ENCODE measurements at regions not wholly inside any gene's neighbourhood (a gene's known extent, or its start where the extent isn't known, plus 50 kb on each side); places are given as distances from the start of the nearest gene placed in this dataset.

DNA sequence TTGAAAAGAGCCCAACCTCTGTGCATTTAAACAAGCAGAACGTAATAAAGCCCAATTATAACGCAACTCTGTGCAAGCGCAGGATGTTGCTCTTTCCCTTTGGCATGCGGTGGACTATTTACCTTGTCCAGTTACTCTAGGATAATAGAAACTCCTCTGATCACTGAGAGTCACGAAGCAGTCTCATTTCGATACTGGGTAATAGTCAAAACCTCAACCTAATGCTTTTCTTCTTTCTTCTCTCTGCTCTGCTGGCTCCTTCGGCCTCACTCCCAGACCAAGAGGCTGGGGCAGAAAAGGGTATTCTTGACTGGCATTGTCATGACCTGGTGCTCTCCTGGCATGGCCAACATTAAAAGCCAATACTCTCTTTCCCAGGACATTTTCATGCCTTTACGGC, 89.7 kb upstream of the GCFC2 start:
- Mint-ChIP-seq H3K36me3 (no peaks in the 10 kb centered on the region), H3K27ac (no peak overlapping the region), H3K4me3 (no peak overlapping the region), H3K9me3 (peaks cover 0 to 4% (median 0%) of the 10 kb centered on the region in 7 donors), H3K4me1 (no peaks in the 10 kb centered on the region), H3K27me3 (ENCODE audit: low read depth in 3 of 3) (no peaks in the 10 kb centered on the region)
- Histone ChIP-seq H2AFZ (ENCODE audit: insufficient read depth, low read depth, low read length, poor library complexity, severe bottlenecking) (no peak overlapping the region), H3K9me3 (replicated peaks in 1 of 2; ENCODE audit: control insufficient read depth in 1 of 2, insufficient read depth in 1 of 2, low read length in 2 of 2) (peaks cover 0 to 4% of the 10 kb centered on the region in 2 donors), H3K27ac (ENCODE audit: low read depth in 1 of 2, low read length in 2 of 2) (no peak overlapping the region), H3K4me3 (replicated peaks in 1 of 3; ENCODE audit: low read depth in 2 of 3, low read length in 3 of 3) (no peak overlapping the region), H3K4me2 (replicated peaks; ENCODE audit: extremely low read depth, low read length, poor library complexity, severe bottlenecking) (no peak overlapping the region), H4K20me1 (ENCODE audit: insufficient read depth, low read length) (no peaks in the 10 kb centered on the region), H3K36me3 (replicated peaks in 1 of 2; ENCODE audit: control insufficient read depth in 1 of 2, insufficient read depth in 2 of 2, low read length in 2 of 2) (no peaks in the 10 kb centered on the region), H3K27me3 (ENCODE audit: control insufficient read depth in 2 of 2, insufficient read depth in 2 of 2, low read length in 2 of 2) (no peaks in the 10 kb centered on the region), H3K79me2 (ENCODE audit: insufficient read depth, low read length) (no peaks in the 10 kb centered on the region), H3K9ac (ENCODE audit: insufficient read depth, low read length, poor library complexity, severe bottlenecking) (no peak overlapping the region), H3K4me1 (ENCODE audit: control insufficient read depth in 1 of 2, insufficient read depth in 2 of 2, low read length in 2 of 2) (no peaks in the 10 kb centered on the region)
- DNase-seq: no peak
- intact Hi-C loops (cut with micrococcal nuclease): no loop called here
- 96% methylated on average over 5 of the region's 8 CpGs for WGBS (ENCODE audit: insufficient coverage)
- TF ChIP-seq, protein P1, sequence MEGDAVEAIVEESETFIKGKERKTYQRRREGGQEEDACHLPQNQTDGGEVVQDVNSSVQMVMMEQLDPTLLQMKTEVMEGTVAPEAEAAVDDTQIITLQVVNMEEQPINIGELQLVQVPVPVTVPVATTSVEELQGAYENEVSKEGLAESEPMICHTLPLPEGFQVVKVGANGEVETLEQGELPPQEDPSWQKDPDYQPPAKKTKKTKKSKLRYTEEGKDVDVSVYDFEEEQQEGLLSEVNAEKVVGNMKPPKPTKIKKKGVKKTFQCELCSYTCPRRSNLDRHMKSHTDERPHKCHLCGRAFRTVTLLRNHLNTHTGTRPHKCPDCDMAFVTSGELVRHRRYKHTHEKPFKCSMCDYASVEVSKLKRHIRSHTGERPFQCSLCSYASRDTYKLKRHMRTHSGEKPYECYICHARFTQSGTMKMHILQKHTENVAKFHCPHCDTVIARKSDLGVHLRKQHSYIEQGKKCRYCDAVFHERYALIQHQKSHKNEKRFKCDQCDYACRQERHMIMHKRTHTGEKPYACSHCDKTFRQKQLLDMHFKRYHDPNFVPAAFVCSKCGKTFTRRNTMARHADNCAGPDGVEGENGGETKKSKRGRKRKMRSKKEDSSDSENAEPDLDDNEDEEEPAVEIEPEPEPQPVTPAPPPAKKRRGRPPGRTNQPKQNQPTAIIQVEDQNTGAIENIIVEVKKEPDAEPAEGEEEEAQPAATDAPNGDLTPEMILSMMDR (IDR thresholded peaks at IDR 0.05): no peak

DNA sequence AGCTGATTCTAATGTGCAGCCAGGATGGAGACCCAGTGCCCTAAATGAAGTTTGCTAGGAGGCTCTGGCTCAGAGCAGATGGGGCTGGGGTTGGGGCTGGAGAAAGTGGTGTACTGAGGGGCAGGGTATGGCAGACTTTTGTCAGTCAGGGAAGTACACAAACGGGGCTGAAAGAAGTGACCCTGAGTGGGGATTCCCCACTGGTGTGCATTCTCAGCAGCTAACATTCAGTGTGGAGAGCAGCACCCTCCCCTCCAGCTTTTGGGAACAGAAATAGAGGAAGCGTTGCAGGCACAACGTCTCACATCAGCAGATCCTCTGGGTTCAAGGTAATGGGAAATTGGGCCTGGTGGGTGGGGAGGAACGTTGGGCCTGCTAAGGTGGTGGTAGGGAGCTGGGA, 89.1 kb upstream of the GCFC2 start:
- intact Hi-C loops (cut with micrococcal nuclease): no loop called here
- WGBS (ENCODE audit: insufficient coverage): 34% methylated on average over 4 of the region's 4 CpGs

More for the DNA sequence above, 89.1 kb upstream of the GCFC2 start:
- TF ChIP-seq, protein P1 (IDR thresholded peaks at IDR 0.05): no peak
- H3K27ac Mint-ChIP-seq: peak overlapping the region in 1 of 7 donors; percentile 6
- no peaks in the 10 kb centered on the region for H3K4me1 ChIP-seq (ENCODE audit: control insufficient read depth in 1 of 2, insufficient read depth in 2 of 2, low read length in 2 of 2)
- H3K9me3 ChIP-seq (replicated peaks in 1 of 2; ENCODE audit: control insufficient read depth in 1 of 2, insufficient read depth in 1 of 2, low read length in 2 of 2): no peaks in the 10 kb centered on the region
- H3K27me3 ChIP-seq (ENCODE audit: control insufficient read depth in 2 of 2, insufficient read depth in 2 of 2, low read length in 2 of 2): no peaks in the 10 kb centered on the region
- H3K4me3 Mint-ChIP-seq: no peak overlapping the region
- no peaks in the 10 kb centered on the region for H3K79me2 ChIP-seq (ENCODE audit: insufficient read depth, low read length)
- H3K27ac ChIP-seq (ENCODE audit: low read depth in 1 of 2, low read length in 2 of 2): no peak overlapping the region
- H3K4me2 ChIP-seq (replicated peaks; ENCODE audit: extremely low read depth, low read length, poor library complexity, severe bottlenecking): no peak overlapping the region
- no peaks in the 10 kb centered on the region for H3K4me1 Mint-ChIP-seq
- H3K9ac ChIP-seq (ENCODE audit: insufficient read depth, low read length, poor library complexity, severe bottlenecking): no peak overlapping the region
- no peaks in the 10 kb centered on the region for H3K27me3 Mint-ChIP-seq (ENCODE audit: low read depth in 3 of 3)
- no peak for DNase-seq
- no peaks in the 10 kb centered on the region for H3K36me3 ChIP-seq (replicated peaks in 1 of 2; ENCODE audit: control insufficient read depth in 1 of 2, insufficient read depth in 2 of 2, low read length in 2 of 2)
- no peaks in the 10 kb centered on the region for H3K36me3 Mint-ChIP-seq
- H4K20me1 ChIP-seq (ENCODE audit: insufficient read depth, low read length): no peaks in the 10 kb centered on the region
- H2AFZ ChIP-seq (ENCODE audit: insufficient read depth, low read depth, low read length, poor library complexity, severe bottlenecking): no peak overlapping the region
- H3K9me3 Mint-ChIP-seq: peaks cover 0 to 2% (median 0%) of the 10 kb centered on the region in 7 donors
- H3K4me3 ChIP-seq (replicated peaks in 1 of 3; ENCODE audit: low read depth in 2 of 3, low read length in 3 of 3): no peak overlapping the region
